ENCODE measurements at regions not wholly inside any gene's neighbourhood (a gene's known extent, or its start where the extent isn't known, plus 50 kb on each side); places are given as distances from the start of the nearest gene placed in this dataset.

DNA sequence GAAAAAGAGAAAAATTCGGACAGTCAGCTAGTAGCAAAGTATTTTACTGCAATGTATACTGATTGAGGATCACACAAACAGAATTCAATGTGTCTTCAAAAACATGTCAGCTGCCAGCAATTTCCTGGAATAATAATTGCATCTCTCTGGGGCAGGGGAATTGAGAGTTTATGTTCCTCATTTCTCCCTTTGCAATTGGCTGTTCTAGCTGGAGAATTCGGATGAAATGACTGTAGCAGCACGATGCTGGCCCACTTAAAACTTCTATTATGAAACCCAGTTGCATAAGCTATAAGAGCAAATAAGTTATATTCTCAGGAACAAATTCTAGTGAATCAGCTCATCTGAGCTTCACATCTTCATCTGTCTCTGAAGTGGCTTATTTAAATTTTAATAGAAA is 99.9 kb upstream of the CPEB2 start:
- TF ChIP-seq, protein P1, sequence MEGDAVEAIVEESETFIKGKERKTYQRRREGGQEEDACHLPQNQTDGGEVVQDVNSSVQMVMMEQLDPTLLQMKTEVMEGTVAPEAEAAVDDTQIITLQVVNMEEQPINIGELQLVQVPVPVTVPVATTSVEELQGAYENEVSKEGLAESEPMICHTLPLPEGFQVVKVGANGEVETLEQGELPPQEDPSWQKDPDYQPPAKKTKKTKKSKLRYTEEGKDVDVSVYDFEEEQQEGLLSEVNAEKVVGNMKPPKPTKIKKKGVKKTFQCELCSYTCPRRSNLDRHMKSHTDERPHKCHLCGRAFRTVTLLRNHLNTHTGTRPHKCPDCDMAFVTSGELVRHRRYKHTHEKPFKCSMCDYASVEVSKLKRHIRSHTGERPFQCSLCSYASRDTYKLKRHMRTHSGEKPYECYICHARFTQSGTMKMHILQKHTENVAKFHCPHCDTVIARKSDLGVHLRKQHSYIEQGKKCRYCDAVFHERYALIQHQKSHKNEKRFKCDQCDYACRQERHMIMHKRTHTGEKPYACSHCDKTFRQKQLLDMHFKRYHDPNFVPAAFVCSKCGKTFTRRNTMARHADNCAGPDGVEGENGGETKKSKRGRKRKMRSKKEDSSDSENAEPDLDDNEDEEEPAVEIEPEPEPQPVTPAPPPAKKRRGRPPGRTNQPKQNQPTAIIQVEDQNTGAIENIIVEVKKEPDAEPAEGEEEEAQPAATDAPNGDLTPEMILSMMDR (conservative IDR thresholded peaks at IDR 0.05; ENCODE audit: low read depth, low read length): no peak
- TF ChIP-seq EZH2 (IDR thresholded peaks at IDR 0.05; ENCODE audit: low read length, unreplicated experiment): no peak
- no peak for TF ChIP-seq EZH2phosphoT487 (IDR thresholded peaks at IDR 0.05; ENCODE audit: borderline replicate concordance, low read length)
